Femur (tissue), 1 donor: ENCODE measurements at regions not wholly inside any gene's neighbourhood (a gene's known extent, or its start where the extent isn't known, plus 50 kb on each side); places are given as distances from the start of the nearest gene placed in this dataset.
"Not testable (repeated sequence)": the region's sequence is repeated elsewhere in the genome, so short reads cannot be mapped to it uniquely, and the experiment has no call there.

ENCODE experiments used
- DNase-seq: peaks from one replicate; pipeline ENCODE4 v3.0.0-alpha.2; 2017

DNA sequence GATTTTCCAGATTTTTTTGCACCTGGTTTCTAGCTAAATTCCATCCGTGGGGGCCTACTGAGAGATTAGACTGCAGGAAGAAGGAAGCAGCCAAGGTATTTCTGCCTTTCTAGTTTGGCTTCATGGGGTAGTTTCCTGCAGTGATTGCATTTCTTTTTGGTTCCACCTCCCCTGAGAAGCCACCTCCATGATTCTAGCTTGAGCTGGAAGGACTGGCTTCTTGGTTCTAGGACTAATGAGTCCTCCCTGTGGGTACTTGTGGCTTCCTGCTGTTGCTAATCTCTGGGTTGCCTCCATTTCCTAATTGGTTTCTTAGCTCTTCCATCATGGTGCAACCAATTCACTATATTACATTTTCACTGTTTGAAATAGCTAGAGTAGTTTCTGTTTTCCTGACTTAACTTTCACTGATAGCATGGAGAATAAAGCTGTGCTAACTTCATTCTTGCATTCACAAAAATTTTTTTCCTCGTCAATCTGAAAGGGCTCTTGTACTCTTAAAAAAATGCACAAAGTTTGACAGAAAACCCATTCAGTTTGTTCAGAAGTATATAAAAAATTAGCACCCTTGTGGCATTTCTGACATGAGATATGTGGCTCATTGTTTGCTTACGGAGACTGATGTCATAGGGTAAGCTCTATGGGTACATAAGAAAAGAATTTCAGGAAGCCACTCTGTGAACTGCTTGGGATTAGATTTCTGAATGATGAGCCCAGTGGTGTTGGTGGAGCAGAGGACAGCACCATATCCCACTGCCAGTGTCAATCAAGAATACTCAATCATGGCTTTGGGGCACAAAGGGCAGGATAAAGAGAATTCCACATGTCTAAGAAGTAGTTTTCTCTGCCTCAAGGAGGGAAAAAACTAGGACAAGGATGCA, 242.8 kb upstream of the RBMS1 start:
- DNase-seq, result no peak

DNA sequence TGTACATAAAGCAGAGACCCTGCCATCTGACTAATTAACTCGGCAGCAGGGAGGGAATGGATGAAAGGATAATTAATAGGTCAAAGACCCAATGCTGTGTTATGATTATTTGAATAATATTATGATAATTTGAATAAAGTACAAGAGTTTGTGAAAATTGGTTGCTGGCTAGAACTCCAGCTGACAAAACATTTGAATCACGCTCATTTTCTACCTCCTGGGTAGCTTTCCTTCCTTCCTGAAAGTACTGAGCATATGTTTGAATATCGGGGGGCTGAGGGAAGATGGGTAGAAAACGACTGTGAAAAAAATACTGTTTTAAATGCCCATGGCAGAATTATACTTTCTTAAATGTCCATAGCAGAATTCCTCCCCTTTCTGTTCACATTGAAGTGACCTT, 243.6 kb upstream of the RBMS1 start:
- DNase-seq, result no peak

DNA sequence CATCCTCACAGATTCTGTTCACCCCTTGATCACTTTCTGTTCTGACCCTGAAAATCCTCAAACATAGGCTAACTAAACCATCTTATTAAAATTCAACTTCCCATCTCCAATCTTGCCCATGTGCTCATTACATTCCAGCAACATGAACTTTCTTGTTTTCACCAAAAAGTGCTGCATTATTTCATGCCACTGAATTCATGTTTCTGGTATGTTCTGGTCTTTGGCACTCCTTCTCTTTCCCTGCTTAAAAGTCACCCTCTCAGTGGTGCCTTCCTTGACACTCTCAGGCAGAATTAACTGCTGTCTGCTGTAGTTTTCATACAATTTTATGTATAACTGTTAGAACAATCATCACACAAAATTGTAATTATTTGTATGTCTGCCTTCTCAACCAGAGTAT, 247.7 kb upstream of the RBMS1 start:
- DNase-seq, result no peak

DNA sequence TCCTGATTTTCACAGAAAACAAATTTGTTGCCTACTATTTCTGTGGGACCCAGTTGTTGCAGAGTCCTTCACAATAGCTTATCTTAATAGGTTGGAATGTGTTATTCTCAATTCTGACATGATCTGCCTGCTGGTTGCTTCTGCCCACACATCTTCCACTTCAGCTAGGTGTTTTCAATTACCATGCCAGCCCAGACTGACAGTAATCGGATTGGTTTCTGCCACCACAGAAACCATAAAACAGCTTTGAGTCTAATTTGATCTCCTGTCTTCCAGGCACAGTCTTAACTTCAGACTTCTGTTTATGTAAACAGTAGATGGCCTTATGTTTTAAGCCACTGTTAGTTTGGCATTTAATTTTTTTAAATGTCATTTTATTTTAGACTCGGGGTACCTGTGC, 248.2 kb upstream of the RBMS1 start:
- DNase-seq, result no peak

DNA sequence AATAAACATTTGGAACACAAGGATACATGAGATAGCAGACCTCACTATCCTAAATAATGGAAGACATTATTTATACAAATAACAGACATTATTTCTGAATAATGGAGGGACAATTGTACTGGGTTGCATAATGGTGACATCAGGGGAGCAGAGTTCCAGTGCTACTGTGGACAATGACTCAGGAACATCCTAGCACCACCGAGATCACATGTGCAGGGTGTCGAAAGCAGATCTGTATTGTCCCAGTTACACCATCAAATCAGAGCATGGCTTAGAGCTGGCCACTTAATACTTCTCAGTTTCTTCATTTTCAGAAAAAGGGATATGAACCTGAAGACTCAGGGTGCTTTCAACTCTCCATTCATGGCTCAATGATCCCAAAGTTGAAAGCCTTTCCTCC, 249.1 kb upstream of the RBMS1 start:
- DNase-seq, result no peak

DNA sequence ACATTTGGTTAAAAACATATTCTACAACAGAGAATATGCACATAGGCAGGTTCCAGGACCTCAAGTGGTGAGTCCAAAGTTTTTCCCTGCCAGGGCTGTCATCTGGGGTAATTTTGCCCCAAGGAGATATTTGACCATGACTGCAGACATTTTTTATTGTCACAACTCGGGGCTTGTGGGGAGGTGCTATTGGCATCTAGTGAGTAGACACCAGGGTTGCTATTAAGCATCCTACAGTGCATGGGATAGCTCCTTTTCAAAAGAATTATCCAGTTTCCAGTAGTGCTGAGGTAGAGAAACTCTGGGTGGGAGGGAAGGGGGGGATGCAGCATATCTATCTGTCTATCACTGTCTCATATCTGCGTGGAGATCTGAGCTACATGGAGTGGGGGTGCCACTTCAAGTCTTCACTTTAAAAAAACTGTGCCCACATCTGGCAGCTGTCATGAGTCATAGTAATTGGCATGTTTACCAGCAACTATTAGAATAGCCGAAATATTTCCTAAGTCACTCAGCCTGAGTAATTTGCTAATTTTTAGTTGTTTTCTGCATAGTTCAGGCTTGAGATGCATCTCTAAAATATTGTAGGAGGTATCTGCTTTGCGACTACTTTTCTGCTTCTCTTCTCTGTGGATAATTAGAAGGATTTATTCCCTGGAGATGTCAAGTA, 254.0 kb upstream of the RBMS1 start:
- no peak for DNase-seq

DNA sequence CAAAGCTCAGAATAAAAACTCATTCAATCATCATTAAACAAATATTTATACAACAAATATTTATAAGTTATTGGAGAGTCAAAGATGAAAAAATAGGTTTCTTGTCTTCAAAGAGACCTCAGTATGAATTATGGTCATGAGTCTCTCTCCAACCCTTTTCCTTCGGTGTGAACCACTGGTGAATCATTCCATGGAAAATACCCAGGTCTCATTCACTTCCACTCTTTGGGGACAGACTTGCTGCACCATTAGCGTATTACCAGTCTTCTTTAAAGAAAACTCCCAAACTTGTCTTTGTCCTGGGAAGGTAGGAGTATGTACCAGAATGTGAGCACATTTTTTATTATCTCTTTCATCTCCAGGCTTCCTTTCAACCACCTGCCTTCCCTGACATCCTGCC, 257.4 kb upstream of the RBMS1 start:
- DNase-seq, result no peak

DNA sequence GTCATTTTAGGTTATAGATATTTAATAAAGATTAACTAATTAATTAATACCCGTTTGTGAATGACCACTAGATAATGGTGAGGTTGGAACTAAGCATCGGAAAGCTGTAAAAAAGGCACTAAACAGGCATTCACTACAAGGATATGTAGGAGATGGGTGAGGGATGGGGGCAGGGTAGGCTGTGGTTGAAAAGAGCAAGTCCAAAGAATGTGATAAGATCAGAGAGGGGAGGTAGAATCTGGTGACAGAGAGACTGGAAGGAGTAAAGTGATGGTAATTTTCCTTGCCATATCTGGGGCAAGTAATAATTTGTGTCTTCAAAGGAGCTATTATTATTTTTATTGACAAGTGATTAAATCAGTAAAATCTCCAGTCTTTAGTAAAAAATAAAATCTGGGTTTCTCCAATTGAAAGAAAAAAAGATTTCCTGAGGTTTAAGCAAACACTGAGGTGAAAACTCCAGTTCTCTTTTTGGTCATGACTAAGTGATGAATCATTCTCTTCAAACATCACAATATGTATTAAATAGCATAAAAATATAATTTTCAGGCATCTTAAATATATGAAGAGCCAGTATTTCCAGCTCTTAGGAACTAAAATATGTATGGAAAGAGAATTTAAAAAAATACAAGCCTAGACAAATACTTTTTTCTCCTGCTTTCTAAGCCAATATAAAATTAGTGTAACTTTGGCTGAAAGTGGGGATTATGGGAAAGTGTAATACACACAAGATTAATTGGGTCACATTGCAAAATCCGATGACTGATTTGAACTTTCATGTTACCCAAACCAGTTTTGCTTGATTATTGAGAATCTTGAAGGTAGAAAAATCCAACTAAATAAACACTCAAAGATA, 259.1 kb upstream of the RBMS1 start:
- no peak for DNase-seq

DNA sequence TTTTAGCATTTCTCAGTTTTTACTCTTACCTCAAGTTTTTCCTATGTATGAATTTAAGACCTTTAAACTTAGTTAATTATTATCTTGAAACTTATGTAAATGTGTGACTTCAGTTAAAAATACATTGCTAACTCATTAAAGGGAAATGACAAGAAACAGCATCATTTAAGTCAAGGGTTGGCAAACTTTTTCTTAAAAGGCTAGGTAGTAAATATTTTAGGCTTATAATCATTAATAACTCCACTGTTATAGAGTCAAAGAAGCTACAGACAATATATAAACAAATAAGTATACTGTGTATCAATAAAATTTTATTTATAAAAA, 259.7 kb upstream of the RBMS1 start:
- DNase-seq, result no peak

DNA sequence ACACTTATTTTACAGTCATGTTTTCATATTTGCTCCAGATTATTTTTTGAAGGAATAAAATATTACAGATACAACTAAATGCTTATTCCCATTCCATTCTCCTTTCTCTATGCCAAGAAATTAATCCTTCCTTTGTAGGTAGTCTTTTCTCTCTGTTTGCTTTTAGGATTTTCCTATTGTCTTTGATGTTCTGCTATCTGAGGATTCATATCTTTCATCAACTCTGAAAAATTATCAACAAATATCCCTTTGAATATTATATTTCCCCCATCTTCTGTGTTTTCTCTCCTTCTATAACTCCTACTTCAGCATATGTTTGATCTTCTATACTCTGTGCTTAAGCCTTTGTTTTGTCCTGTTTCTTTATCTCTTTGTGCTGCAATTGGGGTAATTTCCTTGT, 260.4 kb upstream of the RBMS1 start:
- no peak for DNase-seq

DNA sequence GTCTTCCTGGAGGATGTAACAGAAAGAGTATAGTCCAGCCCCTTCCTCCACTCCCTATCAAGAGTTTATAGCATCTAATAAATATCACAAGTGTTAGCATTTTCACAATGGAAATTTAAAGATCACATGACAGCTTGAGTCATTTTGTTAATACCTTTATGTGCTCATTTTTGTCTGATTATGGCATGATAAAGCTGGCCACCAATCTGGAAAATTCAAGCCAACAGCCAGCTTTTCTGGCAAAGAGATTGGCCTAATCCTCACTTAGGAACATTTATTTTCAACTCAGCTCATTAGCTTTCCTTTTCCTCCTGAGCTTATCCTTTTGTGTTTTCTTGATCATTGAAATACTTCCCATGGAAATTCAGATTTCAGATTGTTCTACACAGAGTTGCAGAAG, 262.9 kb upstream of the RBMS1 start:
- DNase-seq, result no peak

DNA sequence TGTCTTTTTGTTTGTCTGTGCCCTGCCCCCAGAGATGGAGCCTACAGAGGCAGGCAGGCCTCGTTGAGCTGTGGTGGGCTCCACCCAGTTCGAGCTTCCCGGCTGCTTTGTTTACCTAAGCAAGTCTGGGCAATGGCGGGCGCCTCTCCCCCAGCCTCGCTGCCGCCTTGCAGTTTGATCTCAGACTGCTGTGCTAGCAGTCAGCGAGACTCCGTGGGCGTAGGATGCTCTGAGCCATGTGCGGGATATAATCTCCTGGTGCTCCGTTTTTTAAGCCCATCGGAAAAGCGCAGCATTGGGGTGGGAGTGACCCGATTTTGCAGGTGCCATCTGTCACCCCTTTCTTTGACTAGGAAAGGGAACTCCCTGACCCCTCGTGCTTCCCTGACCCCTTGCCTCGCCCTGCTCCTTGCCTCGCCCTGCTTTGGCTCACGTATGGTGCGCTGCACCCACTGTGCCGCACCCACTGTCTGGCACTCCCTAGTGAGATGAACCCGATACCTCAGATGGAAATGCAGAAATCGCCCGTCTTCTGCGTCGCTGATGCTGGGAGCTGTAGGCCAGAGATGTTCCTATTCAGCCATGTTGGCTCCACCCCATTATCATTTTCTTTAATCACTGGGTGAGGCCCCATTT, 269.0 kb upstream of the RBMS1 start:
- DNase-seq, result not testable (repeated sequence)

DNA sequence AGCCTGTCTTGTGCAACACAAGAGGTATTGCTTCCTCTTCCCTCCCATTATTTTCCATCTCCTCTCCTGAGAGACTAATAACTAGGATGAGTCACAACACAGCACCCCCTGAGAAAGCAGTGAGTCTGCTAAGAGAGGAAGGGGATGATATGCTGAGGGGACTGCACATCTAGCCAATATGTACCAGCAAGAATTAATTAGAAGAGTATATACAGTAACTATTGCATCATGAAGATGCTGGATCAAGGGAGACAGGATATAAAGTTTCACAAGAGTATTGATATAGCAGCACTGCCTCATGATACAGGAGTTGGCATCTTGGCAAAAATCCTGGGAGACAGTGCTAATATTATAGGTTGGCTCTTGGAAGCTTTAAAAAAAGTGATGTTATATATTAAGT, 289.9 kb upstream of the RBMS1 start:
- DNase-seq, result no peak

DNA sequence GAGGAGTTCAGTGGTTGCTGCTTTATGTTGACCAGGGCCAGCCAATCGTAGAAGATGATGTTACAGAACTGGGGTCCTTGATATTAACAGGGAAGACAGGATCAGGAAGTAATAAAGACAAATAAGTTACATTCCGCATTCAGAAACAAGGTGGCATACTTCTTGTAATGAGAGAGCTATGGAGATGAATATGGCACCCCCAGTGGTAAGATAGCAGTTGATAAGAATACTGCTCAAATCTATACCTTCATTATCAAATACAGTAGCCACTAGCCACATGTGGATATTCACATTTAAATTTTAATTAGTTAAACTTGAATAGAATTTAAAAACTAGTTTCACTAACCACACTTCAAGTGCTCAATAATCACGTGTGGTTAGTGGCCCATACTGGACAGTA, 290.4 kb upstream of the RBMS1 start:
- no peak for DNase-seq

DNA sequence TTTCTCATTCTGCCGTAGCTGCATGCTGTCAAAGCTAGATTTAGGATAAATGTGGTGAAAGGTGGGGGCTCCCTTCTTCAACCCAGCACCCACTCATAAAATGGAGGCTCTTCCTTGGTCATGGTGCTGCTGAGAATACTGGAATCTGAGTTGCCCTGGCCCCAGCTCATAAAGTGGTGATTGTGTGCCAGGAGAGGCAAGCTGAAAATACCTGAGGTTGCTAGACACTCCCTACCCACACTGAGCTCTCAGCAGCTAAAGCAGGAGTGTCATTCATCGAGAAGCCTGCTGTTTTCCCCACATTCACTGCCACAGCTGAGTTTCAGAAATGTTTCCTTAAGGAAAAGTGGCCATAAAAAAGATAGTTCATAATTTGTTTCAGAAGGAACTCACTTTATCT, 297.1 kb upstream of the RBMS1 start:
- DNase-seq, result no peak

DNA sequence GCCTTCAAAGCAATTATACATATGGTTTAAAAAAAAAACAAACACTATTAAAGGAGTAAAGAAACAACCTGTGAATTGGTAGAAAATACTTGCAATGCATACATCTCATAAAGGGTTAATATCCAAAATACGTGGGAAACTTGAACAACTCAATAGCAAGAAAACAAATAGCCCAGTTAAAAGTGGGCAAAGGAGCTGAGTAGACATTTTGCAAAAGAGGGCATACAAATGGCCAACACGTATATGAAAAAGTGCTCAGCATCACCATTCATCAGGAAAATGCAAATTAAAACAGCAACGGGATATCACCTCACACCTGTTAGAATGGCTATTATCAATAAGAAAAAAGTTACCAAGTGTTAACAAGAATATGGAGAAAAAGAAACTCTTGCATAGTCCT, 298.3 kb upstream of the RBMS1 start:
- DNase-seq, result no peak

DNA sequence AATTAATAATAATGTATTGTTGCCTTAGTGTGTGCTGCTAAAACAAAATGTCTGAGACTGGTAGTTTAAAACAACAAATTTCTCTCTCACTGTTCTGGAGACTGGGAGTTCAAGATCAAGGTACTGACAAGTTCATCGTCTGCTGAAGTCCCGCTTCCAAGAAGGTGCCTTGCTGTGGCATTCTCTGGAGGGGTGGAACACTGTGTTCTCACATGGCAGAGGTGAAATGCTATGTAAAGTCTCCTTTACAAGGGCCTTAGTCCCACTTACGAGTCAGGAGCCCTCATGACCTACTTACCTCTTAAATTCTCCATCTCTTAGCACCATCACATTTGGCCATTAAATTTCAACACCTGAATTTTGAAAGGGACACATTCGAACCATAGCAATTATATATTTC, 299.2 kb upstream of the RBMS1 start:
- DNase-seq, result no peak

DNA sequence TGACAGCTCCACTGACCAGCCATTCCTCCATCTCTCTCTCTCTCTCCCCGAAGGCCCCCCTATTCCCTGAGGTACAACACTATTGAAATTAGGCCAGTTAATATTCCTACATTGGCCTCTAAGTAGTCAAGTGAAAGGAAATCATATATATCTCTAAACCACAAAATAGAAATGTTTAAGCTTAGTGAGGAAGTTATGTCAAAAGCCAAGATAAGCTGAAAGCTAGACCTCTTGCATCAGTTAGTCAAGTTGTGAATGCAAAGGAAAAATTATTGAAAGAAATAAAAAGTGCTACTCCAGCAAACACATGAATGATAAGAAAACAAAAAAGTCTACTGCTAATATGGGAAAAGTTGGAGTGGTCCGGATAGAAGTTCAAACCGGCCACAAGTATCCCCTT, 301.3 kb upstream of the RBMS1 start:
- no peak for DNase-seq

DNA sequence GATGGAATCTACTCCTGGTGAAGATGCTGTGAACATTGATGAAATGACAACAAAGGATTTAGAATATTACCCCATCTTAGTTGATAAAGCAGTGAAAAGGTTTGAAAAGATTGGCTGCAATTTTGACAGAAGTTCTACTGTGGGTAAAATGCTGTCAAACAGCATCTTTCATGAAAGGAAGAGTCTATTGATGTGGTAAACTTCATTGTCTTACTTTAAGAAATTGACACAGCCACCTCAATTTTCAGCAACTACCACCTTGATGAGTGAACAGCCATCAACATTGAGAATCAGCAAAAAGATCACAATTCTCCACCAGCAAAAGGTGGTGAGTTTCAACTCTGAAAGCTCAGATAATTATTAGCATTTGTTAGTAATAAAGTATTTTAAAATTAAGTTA, 310.3 kb upstream of the RBMS1 start:
- DNase-seq, result no peak

DNA sequence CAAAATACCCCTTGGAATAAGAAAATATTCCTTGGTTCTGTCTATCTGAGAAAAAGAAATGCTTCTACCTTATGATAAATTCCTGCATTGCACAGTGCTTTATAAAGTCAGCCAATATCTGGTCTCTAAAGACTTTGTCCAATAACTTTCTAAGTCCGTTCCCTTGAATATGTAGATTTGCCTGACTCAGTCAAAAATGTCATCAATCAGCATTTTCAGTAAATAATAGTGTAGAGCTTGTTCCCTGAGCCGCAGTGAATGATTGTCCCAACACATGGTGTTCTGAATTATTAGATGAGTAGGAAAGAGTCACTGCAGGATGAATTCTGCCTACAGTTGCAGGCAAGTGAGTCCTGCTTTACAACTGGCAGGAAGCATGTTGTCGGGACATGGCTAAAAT, 316.8 kb upstream of the RBMS1 start:
- no peak for DNase-seq

DNA sequence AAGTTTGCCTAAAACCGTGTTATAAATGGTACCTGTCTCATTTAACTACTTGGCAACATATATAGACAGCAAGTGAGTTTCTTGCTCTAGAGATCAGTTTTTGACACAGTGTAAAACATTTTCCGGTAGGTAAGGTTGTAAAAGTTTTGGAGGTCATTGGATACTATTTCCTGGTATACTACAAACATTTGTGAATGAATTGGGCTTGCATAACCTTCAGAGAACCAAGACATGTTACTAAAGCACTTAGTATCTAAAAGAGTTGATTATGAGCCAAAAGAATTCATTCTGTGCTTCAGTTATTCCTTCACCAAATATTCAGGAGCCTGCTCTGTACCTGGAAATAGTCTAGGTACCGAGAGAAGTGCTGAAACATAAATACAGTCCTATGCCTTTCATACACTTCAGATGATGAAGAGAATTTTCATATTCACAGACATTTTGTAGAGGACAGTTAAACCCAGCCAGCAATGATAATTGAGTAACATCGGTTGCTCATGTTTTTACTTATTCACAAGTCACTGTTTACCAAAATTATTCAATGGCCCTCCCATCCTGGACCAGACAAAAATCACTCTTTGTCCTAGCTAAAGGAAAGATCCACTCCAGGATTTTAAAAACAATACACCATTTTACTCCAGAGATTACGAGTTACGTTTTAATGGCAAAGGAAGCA, 319.4 kb upstream of the RBMS1 start:
- DNase-seq, result no peak

DNA sequence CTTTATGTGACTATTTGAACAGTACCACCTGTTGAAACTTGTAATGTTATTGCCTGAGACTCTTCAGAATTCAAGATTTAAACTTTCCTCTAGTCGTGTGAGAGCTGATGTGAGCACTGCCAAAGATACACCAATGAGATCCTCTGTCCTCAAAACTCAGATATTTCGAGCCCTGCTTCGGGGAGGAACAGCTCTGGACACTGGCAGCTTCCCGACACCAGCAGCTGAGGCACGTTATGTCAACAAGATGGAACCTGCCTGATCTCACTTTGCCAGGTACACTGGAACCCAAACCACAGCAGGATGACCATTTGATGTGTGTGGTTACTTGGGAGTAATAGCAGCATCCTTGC, 319.9 kb upstream of the RBMS1 start:
- no peak for DNase-seq

DNA sequence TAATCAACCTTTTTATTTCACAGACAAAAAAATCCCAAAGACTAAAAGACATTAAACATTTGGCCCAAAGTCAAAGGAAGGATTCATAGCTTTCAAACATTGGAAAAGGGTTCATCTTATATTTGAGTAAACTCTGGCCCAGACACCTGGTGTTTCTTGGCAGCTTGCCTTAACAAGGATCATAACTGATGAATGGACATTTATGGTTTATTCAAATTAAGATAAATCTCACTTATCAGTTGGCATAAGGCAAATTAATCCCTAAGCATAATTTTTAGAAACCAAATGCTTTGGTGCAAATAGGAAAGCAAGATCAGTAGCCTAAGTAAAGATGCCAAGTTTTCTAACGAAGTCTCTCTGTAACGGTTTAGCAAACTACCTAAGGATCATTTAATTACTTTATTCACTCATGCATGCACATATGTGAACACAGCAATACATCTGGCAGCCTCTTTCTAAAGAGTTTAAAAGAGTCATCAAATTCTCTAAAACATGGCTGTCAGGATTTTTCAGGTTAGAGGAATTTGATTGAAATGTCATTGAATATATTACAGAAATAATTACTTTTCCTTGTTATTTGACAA, 323.4 kb upstream of the RBMS1 start:
- no peak for DNase-seq
